ENCODE measurements at regions not wholly inside any gene's neighbourhood (a gene's known extent, or its start where the extent isn't known, plus 50 kb on each side); places are given as distances from the start of the nearest gene placed in this dataset.
"Not testable (repeated sequence)": the region's sequence is repeated elsewhere in the genome, so short reads cannot be mapped to it uniquely, and the experiment has no call there.

DNA sequence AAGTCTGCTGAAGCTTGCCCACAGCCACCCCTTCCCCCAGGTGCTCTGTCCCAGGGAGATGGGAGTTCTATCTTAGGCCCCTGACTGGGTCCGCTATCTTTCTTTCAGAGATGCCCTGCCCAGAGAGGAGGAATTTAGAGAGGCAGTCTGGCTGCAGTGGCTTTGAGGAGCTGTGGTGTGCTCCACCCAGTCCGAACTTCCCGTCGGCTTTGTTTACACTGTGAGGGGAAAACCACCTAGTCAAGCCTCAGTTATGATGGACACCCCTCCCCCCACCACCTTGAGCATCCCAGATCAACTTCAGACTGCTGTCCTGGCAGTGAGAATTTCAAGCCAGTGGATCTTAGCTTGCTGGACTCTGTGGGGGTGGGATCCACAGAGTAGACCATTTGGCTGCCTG is 118.3 kb upstream of the ZEB2 start:
- 73 to 92% (median 86%) methylated on average over 4 of the region's 4 CpGs for WGBS, 3 donors
- FAIRE-seq = not testable (repeated sequence)

GRCh38 chr2:144636860-144637259 is 116.9 kb upstream of the ZEB2 start:
- H3K27ac ChIP-seq (ENCODE audit: low read depth in 1 of 3, low read length in 2 of 3); FAIRE-seq; H3K4me1 ChIP-seq (ENCODE audit: control insufficient read depth in 3 of 3, insufficient read depth in 2 of 3, low read depth in 1 of 3, low read length in 2 of 3); H3K27me3 ChIP-seq (ENCODE audit: control insufficient read depth in 3 of 3, insufficient read depth in 3 of 3, low read length in 3 of 3); DNase-seq; H3K9me3 ChIP-seq (ENCODE audit: control insufficient read depth in 2 of 2, insufficient read depth in 1 of 2, low read depth in 1 of 2, low read length in 1 of 2); H3K36me3 ChIP-seq (ENCODE audit: control insufficient read depth in 3 of 3, insufficient read depth in 2 of 3, low read depth in 1 of 3, low read length in 3 of 3); H3K4me3 ChIP-seq (ENCODE audit: low read depth in 1 of 3, low read length in 3 of 3): not testable (repeated sequence)
- 52 to 78% (median 72%) methylated on average over 1 of the region's 1 CpG for WGBS, 3 donors

More for the DNA sequence above, 118.3 kb upstream of the ZEB2 start:
- H3K27me3 ChIP-seq (ENCODE audit: control insufficient read depth in 3 of 3, insufficient read depth in 3 of 3, low read length in 3 of 3); H3K27ac ChIP-seq (ENCODE audit: low read depth in 1 of 3, low read length in 2 of 3); H3K36me3 ChIP-seq (ENCODE audit: control insufficient read depth in 3 of 3, insufficient read depth in 2 of 3, low read depth in 1 of 3, low read length in 3 of 3); H3K4me1 ChIP-seq (ENCODE audit: control insufficient read depth in 3 of 3, insufficient read depth in 2 of 3, low read depth in 1 of 3, low read length in 2 of 3); H3K4me3 ChIP-seq (ENCODE audit: low read depth in 1 of 3, low read length in 3 of 3); DNase-seq; H3K9me3 ChIP-seq (ENCODE audit: control insufficient read depth in 2 of 2, insufficient read depth in 1 of 2, low read depth in 1 of 2, low read length in 1 of 2): not testable (repeated sequence)

DNA sequence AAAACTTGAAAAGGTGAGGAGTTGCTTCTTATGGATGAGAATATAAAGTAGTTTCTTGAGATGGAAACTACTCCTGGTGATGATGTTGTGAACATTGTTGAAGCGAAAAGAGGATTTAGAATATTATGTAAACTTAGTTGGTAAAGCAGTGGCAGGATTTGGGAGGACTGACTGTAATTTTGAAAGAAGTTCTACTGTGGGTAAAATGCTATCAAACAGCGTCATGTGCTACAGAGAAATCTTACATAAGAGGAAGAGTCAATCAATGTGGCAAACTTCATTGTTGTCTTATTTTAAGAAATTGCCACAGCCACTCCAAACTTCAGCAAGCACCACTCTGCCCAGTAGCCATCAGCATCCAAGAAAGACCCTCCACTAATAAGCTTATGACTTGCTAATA is 112.9 kb upstream of the ZEB2 start:
- Histone ChIP-seq H3K9me3 (ENCODE audit: control insufficient read depth in 2 of 2, insufficient read depth in 1 of 2, low read depth in 1 of 2, low read length in 1 of 2) (peaks cover 0 to under 1% of the 10 kb centered on the region in 2 donors), H3K27me3 (ENCODE audit: control insufficient read depth in 3 of 3, insufficient read depth in 3 of 3, low read length in 3 of 3) (no peaks in the 10 kb centered on the region), H3K4me3 (ENCODE audit: low read depth in 1 of 3, low read length in 3 of 3) (no peak overlapping the region), H3K36me3 (ENCODE audit: control insufficient read depth in 3 of 3, insufficient read depth in 2 of 3, low read depth in 1 of 3, low read length in 3 of 3) (no peaks in the 10 kb centered on the region), H3K4me1 (ENCODE audit: control insufficient read depth in 3 of 3, insufficient read depth in 2 of 3, low read depth in 1 of 3, low read length in 2 of 3) (no peaks in the 10 kb centered on the region), H3K27ac (ENCODE audit: low read depth in 1 of 3, low read length in 2 of 3) (no peak overlapping the region)
- 89 to 95% (median 90%) methylated on average over 2 of the region's 2 CpGs for WGBS, 3 donors
- FAIRE-seq (no peak), DNase-seq (no peak)

GRCh38 chr2:144631636-144632035 is 111.7 kb upstream of the ZEB2 start:
- WGBS, 3 donors = 17 to 56% (median 54%) methylated on average over 1 of the region's 1 CpG
- no peak for FAIRE-seq

GRCh38 chr2:144630459-144631215 is 110.7 kb upstream of the ZEB2 start:
- H3K9me3 ChIP-seq (ENCODE audit: control insufficient read depth in 2 of 2, insufficient read depth in 1 of 2, low read depth in 1 of 2, low read length in 1 of 2) = no peaks in the 10 kb centered on the region
- WGBS, 3 donors = 71 to 75% (median 72%) methylated on average over 2 of the region's 2 CpGs
- H3K4me1 ChIP-seq (ENCODE audit: control insufficient read depth in 3 of 3, insufficient read depth in 2 of 3, low read depth in 1 of 3, low read length in 2 of 3) = no peaks in the 10 kb centered on the region
- no peak overlapping the region for H3K4me3 ChIP-seq (ENCODE audit: low read depth in 1 of 3, low read length in 3 of 3)
- no peaks in the 10 kb centered on the region for H3K36me3 ChIP-seq (ENCODE audit: control insufficient read depth in 3 of 3, insufficient read depth in 2 of 3, low read depth in 1 of 3, low read length in 3 of 3)
- FAIRE-seq (no peak), DNase-seq (no peak)
- H3K27ac ChIP-seq (ENCODE audit: low read depth in 1 of 3, low read length in 2 of 3) = no peak overlapping the region
- H3K27me3 ChIP-seq (ENCODE audit: control insufficient read depth in 3 of 3, insufficient read depth in 3 of 3, low read length in 3 of 3) = no peaks in the 10 kb centered on the region

More at GRCh38 chr2:144631636-144632035, 111.7 kb upstream of the ZEB2 start:
- H3K27me3 ChIP-seq (ENCODE audit: control insufficient read depth in 3 of 3, insufficient read depth in 3 of 3, low read length in 3 of 3) = no peaks in the 10 kb centered on the region
- no peak for DNase-seq
- H3K9me3 ChIP-seq (ENCODE audit: control insufficient read depth in 2 of 2, insufficient read depth in 1 of 2, low read depth in 1 of 2, low read length in 1 of 2) = no peaks in the 10 kb centered on the region
- H3K4me1 ChIP-seq (ENCODE audit: control insufficient read depth in 3 of 3, insufficient read depth in 2 of 3, low read depth in 1 of 3, low read length in 2 of 3) = no peaks in the 10 kb centered on the region
- H3K27ac ChIP-seq (ENCODE audit: low read depth in 1 of 3, low read length in 2 of 3) = no peak overlapping the region
- no peaks in the 10 kb centered on the region for H3K36me3 ChIP-seq (ENCODE audit: control insufficient read depth in 3 of 3, insufficient read depth in 2 of 3, low read depth in 1 of 3, low read length in 3 of 3)
- H3K4me3 ChIP-seq (ENCODE audit: low read depth in 1 of 3, low read length in 3 of 3) = no peak overlapping the region

GRCh38 chr2:144629935-144630334 is 110.0 kb upstream of the ZEB2 start:
- FAIRE-seq = no peak
- H3K4me1 ChIP-seq (ENCODE audit: control insufficient read depth in 3 of 3, insufficient read depth in 2 of 3, low read depth in 1 of 3, low read length in 2 of 3) = no peaks in the 10 kb centered on the region
- H3K27me3 ChIP-seq (ENCODE audit: control insufficient read depth in 3 of 3, insufficient read depth in 3 of 3, low read length in 3 of 3) = no peaks in the 10 kb centered on the region
- no peak overlapping the region for H3K27ac ChIP-seq (ENCODE audit: low read depth in 1 of 3, low read length in 2 of 3)
- H3K4me3 ChIP-seq (ENCODE audit: low read depth in 1 of 3, low read length in 3 of 3) = no peak overlapping the region
- no peaks in the 10 kb centered on the region for H3K9me3 ChIP-seq (ENCODE audit: control insufficient read depth in 2 of 2, insufficient read depth in 1 of 2, low read depth in 1 of 2, low read length in 1 of 2)
- H3K36me3 ChIP-seq (ENCODE audit: control insufficient read depth in 3 of 3, insufficient read depth in 2 of 3, low read depth in 1 of 3, low read length in 3 of 3) = no peaks in the 10 kb centered on the region
- DNase-seq = no peak

- no peak overlapping the region for H3K27ac ChIP-seq (ENCODE audit: low read depth in 1 of 3, low read length in 2 of 3)
- no peak overlapping the region for H3K4me3 ChIP-seq (ENCODE audit: low read depth in 1 of 3, low read length in 3 of 3)
- no peaks in the 10 kb centered on the region for H3K27me3 ChIP-seq (ENCODE audit: control insufficient read depth in 3 of 3, insufficient read depth in 3 of 3, low read length in 3 of 3)
- FAIRE-seq = no peak
- H3K36me3 ChIP-seq (ENCODE audit: control insufficient read depth in 3 of 3, insufficient read depth in 2 of 3, low read depth in 1 of 3, low read length in 3 of 3) = no peaks in the 10 kb centered on the region
- no peaks in the 10 kb centered on the region for H3K4me1 ChIP-seq (ENCODE audit: control insufficient read depth in 3 of 3, insufficient read depth in 2 of 3, low read depth in 1 of 3, low read length in 2 of 3)
- no peak for DNase-seq
- H3K9me3 ChIP-seq (ENCODE audit: control insufficient read depth in 2 of 2, insufficient read depth in 1 of 2, low read depth in 1 of 2, low read length in 1 of 2) = no peaks in the 10 kb centered on the region
Measured at GRCh38 chr2:144628566-144628965, 108.6 kb upstream of the ZEB2 start.

DNA sequence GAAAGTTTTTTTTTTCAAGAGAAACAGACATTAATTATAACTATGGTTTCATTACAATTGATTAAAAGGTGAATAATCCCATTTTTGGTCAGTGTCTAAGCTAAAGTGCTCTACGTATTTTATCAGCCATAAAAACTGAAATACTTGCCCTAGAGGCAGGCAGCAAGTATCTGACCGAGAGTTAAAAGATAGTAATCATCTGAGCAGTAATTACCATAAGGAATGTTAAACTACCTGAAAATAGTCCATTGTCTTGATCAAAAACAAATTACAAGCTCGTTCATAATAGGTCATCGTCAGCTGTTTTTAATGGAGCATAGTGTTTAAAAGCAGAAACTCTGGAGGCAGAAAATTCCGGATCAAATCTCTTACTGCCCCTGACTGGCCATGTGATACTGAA is 105.7 kb upstream of the ZEB2 start:
- Histone ChIP-seq H3K4me1 (ENCODE audit: control insufficient read depth in 3 of 3, insufficient read depth in 2 of 3, low read depth in 1 of 3, low read length in 2 of 3) (no peaks in the 10 kb centered on the region), H3K9me3 (ENCODE audit: control insufficient read depth in 2 of 2, insufficient read depth in 1 of 2, low read depth in 1 of 2, low read length in 1 of 2) (no peaks in the 10 kb centered on the region), H3K4me3 (ENCODE audit: low read depth in 1 of 3, low read length in 3 of 3) (no peak overlapping the region), H3K27ac (ENCODE audit: low read depth in 1 of 3, low read length in 2 of 3) (no peak overlapping the region), H3K27me3 (ENCODE audit: control insufficient read depth in 3 of 3, insufficient read depth in 3 of 3, low read length in 3 of 3) (no peaks in the 10 kb centered on the region), H3K36me3 (ENCODE audit: control insufficient read depth in 3 of 3, insufficient read depth in 2 of 3, low read depth in 1 of 3, low read length in 3 of 3) (no peaks in the 10 kb centered on the region)
- 62 to 77% (median 69%) methylated on average over 5 of the region's 5 CpGs for WGBS, 3 donors
- no peak for FAIRE-seq
- DNase-seq = no peak

DNA sequence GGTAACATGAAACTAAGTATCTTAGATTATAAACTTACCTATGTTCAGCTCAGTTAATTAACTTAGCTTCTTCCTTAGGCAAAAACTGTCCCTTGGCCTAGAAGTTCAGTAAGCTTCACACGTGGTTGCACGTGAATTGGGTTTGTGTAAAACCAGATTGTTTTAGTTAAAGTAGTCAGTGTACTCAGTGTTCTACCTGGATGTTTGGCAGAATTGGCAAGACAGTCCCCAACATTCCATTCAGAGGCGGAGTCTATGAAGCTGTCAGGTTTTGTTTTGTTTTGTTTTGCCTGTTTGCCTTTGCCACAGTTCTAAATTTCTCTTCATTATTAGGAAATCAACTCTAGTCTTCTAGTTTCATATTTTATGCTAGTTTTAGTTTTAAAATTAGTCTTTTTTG is 105.3 kb upstream of the ZEB2 start:
- DNase-seq (no peak), FAIRE-seq (no peak)
- H3K9me3 ChIP-seq (ENCODE audit: control insufficient read depth in 2 of 2, insufficient read depth in 1 of 2, low read depth in 1 of 2, low read length in 1 of 2) = no peaks in the 10 kb centered on the region
- H3K4me3 ChIP-seq (ENCODE audit: low read depth in 1 of 3, low read length in 3 of 3) = no peak overlapping the region
- no peaks in the 10 kb centered on the region for H3K27me3 ChIP-seq (ENCODE audit: control insufficient read depth in 3 of 3, insufficient read depth in 3 of 3, low read length in 3 of 3)
- no peak overlapping the region for H3K27ac ChIP-seq (ENCODE audit: low read depth in 1 of 3, low read length in 2 of 3)
- no peaks in the 10 kb centered on the region for H3K36me3 ChIP-seq (ENCODE audit: control insufficient read depth in 3 of 3, insufficient read depth in 2 of 3, low read depth in 1 of 3, low read length in 3 of 3)
- no peaks in the 10 kb centered on the region for H3K4me1 ChIP-seq (ENCODE audit: control insufficient read depth in 3 of 3, insufficient read depth in 2 of 3, low read depth in 1 of 3, low read length in 2 of 3)
- WGBS, 3 donors = 83 to 89% (median 84%) methylated on average over 3 of the region's 3 CpGs
